OCI-LY1 (cell line): ENCODE measurements at regions not wholly inside any gene's neighbourhood (a gene's known extent, or its start where the extent isn't known, plus 50 kb on each side); places are given as distances from the start of the nearest gene placed in this dataset.

ENCODE experiments used
- CTCF ChIP-seq: fragments of 200-600 bp; sonication (generic), shearing (Covaris generic); IDR thresholded peaks from 2 replicates; pipeline ENCODE4 v1.5.1; 2017; ENCODE audit warnings: mild to moderate bottlenecking, antibody characterized with exemption, low read length, moderate library complexity, mixed read lengths
- EZH2 ChIP-seq: fragments of 200-600 bp; sonication (generic), shearing (Covaris generic); IDR thresholded peaks from 2 replicates; pipeline ENCODE4 v1.8.0; 2017; ENCODE audit warnings: borderline replicate concordance, mixed run types, mild to moderate bottlenecking, antibody characterized with exemption, low read length, moderate library complexity, mixed read lengths

- TF ChIP-seq CTCF = no peak
- TF ChIP-seq EZH2 = no peak
These were observed 260.6 kb upstream of the MAGI2 start for GRCh38 chr7:79714081-79714480.
